ENCODE measurements at regions not wholly inside any gene's neighbourhood (a gene's known extent, or its start where the extent isn't known, plus 50 kb on each side); places are given as distances from the start of the nearest gene placed in this dataset.

GRCh38 chr15:34700891-34701427, 53.8 kb downstream of the GJD2 start:
- no peaks in the 10 kb centered on the region for H3K27me3 ChIP-seq
- peak overlapping the region; percentile 39 for H3K27ac ChIP-seq
- no peaks in the 10 kb centered on the region for H3K9me3 ChIP-seq (replicated peaks)
- H3K4me1 ChIP-seq = peaks cover 20% of the 10 kb centered on the region
- no peak overlapping the region for H3K4me3 ChIP-seq
- no peak for DNase-seq
- H3K36me3 ChIP-seq = no peaks in the 10 kb centered on the region

- H3K27me3 ChIP-seq = no peaks in the 10 kb centered on the region
- DNase-seq = no peak
- no peaks in the 10 kb centered on the region for H3K9me3 ChIP-seq (replicated peaks)
- H3K4me3 ChIP-seq = no peak overlapping the region
- H3K4me1 ChIP-seq = peaks cover 20% of the 10 kb centered on the region
- H3K27ac ChIP-seq = no peak overlapping the region
- no peaks in the 10 kb centered on the region for H3K36me3 ChIP-seq
Measured at GRCh38 chr15:34699968-34700640, 54.7 kb downstream of the GJD2 start.

GRCh38 chr15:34696506-34696905, 58.3 kb downstream of the GJD2 start:
- Histone ChIP-seq H3K36me3 (no peaks in the 10 kb centered on the region), H3K27ac (no peak overlapping the region), H3K9me3 (replicated peaks) (no peaks in the 10 kb centered on the region), H3K27me3 (no peaks in the 10 kb centered on the region), H3K4me3 (no peak overlapping the region), H3K4me1 (peaks cover 25% of the 10 kb centered on the region)
- DNase-seq = no peak

DNA sequence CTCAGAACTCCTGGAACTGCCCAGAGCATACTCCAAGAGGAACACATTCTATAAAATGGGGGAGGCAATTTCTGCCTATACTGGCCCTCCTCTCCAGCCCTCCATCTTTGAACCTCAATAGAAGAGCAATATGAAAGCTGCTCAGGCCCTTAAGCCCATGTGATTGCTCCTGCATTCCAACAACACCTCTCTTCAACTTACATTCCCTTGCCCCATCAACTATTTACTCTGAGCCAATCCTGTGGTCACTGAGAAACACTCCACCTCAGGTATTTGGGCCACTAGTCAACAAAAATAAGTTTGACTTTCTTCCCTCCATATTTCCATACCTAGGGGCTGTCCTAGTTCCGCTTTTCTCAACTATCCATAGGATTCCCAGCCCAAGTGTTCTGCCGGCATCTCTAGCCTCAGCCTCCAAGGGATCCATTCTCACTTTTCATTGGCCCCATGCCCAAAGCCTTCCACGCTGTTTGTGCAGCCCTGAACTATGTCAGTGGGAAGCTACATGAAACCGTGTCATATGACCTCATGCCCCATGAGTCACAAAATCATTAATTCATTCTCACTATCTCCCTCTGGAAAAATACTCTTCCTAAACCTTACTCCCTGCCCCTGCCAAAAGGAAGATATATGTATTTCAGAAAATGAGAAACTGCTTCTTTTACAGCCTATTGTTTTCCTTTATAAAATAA, 61.6 kb downstream of the GJD2 start:
- H3K27me3 ChIP-seq = no peaks in the 10 kb centered on the region
- peak; percentile 70 to 84 for DNase-seq
- H3K4me1 ChIP-seq = peaks cover 16% of the 10 kb centered on the region
- no peak overlapping the region for H3K4me3 ChIP-seq
- H3K9me3 ChIP-seq (replicated peaks) = no peaks in the 10 kb centered on the region
- no peak overlapping the region for H3K27ac ChIP-seq
- no peaks in the 10 kb centered on the region for H3K36me3 ChIP-seq

DNA sequence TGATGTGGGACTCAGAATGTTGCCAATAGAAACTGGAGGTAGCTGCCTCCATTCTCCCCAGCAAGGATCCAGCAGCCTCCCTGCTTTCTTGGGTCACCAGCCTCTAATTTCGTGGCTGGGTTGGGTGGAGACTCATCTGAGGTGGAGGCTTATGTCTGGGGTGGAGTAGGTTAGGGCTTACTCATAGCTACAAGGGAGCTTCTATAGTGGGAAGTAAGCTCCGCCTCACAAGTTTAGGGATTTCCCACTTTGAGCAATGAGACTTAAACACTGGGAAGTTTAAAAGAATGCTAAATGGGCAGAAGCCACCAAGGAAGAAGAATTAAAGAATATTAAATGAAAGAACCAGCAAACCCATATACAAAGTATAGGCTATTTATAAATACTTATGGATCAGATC, 63.8 kb downstream of the GJD2 start:
- Histone ChIP-seq H3K27me3 (no peaks in the 10 kb centered on the region), H3K27ac (no peak overlapping the region), H3K4me3 (no peak overlapping the region), H3K4me1 (peaks cover 12% of the 10 kb centered on the region), H3K36me3 (no peaks in the 10 kb centered on the region), H3K9me3 (replicated peaks) (no peaks in the 10 kb centered on the region)
- DNase-seq = no peak

- no peak overlapping the region for H3K27ac ChIP-seq
- H3K4me3 ChIP-seq = no peak overlapping the region
- H3K27me3 ChIP-seq = no peaks in the 10 kb centered on the region
- DNase-seq = no peak
- H3K4me1 ChIP-seq = peaks cover 10% of the 10 kb centered on the region
- no peaks in the 10 kb centered on the region for H3K36me3 ChIP-seq
- no peaks in the 10 kb centered on the region for H3K9me3 ChIP-seq (replicated peaks)
Measured at GRCh38 chr15:34688699-34689098, 66.1 kb downstream of the GJD2 start.

DNA sequence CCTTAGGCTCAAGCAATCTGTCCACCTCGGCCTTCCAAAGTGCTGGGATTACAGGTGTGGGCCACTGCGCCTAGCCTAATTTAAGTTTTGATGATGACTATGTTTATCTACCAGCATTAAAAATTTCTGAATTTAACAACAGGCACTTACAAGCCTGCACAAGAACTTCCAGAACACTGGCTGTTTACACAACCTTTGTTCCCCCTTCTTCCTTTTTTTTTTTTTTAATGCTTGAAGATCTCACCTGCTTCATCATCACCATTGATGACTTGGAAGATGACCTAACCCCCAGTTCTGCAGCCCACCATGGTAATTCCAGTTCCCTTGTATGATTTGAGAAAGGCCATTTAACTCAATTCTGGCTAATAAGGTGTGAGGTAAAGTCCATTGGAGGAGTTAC, 70.4 kb downstream of the GJD2 start:
- Histone ChIP-seq H3K4me1 (no peaks in the 10 kb centered on the region), H3K9me3 (replicated peaks) (no peaks in the 10 kb centered on the region), H3K4me3 (no peak overlapping the region), H3K36me3 (no peaks in the 10 kb centered on the region), H3K27me3 (no peaks in the 10 kb centered on the region), H3K27ac (no peak overlapping the region)
- no peak for DNase-seq

- H3K36me3 ChIP-seq = no peaks in the 10 kb centered on the region
- H3K27ac ChIP-seq = no peak overlapping the region
- no peaks in the 10 kb centered on the region for H3K4me1 ChIP-seq
- no peak overlapping the region for H3K4me3 ChIP-seq
- no peaks in the 10 kb centered on the region for H3K27me3 ChIP-seq
- no peaks in the 10 kb centered on the region for H3K9me3 ChIP-seq (replicated peaks)
- DNase-seq = no peak
Measured at GRCh38 chr15:34682674-34683073, 72.1 kb downstream of the GJD2 start.

DNA sequence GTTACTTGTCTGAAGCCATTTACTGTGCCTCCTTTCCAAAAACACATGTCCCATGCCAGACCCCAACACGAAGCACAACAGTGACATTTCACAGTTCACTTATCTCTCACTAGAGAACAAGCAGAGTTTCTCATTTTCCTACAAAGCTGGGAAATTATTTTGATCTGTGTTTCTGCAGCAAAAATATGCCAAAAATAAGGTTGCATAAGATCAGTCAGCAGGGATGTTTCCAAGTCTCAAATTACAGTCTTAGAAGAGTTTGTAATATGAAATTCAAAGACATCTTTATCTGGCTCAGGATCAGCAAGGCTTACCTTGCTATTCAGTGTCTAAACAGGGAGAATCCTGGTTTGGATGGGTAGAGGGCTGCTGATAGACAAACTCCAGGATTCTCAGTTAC, 75.5 kb downstream of the GJD2 start:
- H3K9me3 ChIP-seq (replicated peaks) = no peaks in the 10 kb centered on the region
- no peaks in the 10 kb centered on the region for H3K4me1 ChIP-seq
- no peak overlapping the region for H3K27ac ChIP-seq
- H3K36me3 ChIP-seq = no peaks in the 10 kb centered on the region
- no peaks in the 10 kb centered on the region for H3K27me3 ChIP-seq
- H3K4me3 ChIP-seq = no peak overlapping the region
- DNase-seq = no peak

DNA sequence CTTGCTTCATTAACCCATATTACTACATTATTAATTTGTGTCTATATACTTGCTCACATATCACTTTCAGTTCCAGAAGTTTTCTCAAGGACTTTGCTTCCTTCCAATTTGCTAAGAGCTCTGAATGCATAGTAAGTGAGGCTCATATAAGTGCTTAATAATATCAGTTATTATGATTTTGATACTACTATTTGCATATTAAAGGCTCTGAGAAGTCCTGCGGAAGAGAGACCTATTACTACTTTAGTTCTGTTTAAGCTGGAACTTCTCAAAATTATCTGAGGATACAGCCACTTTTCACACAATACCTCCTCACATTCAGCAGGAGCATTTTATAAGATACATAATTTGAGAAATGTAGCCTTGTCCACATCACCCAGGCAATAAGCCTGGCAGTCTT, 81.6 kb downstream of the GJD2 start:
- Histone ChIP-seq H3K36me3 (no peaks in the 10 kb centered on the region), H3K4me3 (no peak overlapping the region), H3K27me3 (no peaks in the 10 kb centered on the region), H3K27ac (no peak overlapping the region), H3K9me3 (replicated peaks) (no peaks in the 10 kb centered on the region), H3K4me1 (no peaks in the 10 kb centered on the region)
- no peak for DNase-seq

DNA sequence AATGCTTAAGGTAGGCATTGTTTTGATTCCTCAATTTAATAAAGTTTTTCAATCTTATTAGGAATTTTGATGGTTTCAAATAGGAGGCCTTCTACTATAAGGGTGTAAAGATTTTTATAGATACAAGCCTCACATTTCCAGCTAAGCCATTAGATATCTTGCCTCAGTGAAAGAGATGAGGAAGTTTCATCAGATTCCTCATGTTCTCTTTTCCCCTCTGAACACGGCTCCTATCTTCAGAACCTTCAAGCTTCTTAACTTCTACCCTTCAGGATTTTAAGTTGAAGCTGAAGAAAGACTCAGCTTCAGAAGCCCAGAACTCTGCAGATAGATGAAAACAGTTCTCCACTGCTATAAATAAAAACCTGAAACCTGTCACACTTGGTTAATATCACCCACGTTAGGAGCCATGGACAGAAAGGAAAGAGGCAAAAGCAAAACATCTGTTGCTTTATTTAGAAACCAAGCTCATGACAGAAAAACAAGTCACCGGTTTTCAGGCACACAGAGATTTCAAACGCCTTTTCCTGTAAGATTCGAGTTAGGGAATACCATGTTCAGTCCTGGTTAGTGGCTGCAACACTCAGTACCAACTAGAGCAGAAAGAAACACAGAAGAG, 82.2 kb upstream of the GOLGA8B start:
- Histone ChIP-seq H3K36me3 (no peaks in the 10 kb centered on the region), H3K27me3 (no peaks in the 10 kb centered on the region), H3K27ac (no peak overlapping the region), H3K4me3 (no peak overlapping the region), H3K4me1 (no peaks in the 10 kb centered on the region), H3K9me3 (replicated peaks) (no peaks in the 10 kb centered on the region)
- no peak for DNase-seq

GRCh38 chr15:34664418-34664817, 81.0 kb upstream of the GOLGA8B start:
- Histone ChIP-seq H3K36me3 (no peaks in the 10 kb centered on the region), H3K4me1 (no peaks in the 10 kb centered on the region), H3K27me3 (no peaks in the 10 kb centered on the region), H3K9me3 (replicated peaks) (no peaks in the 10 kb centered on the region), H3K4me3 (no peak overlapping the region), H3K27ac (no peak overlapping the region)
- no peak for DNase-seq

GRCh38 chr15:34663101-34663500, 79.7 kb upstream of the GOLGA8B start:
- H3K36me3 ChIP-seq = no peaks in the 10 kb centered on the region
- no peak overlapping the region for H3K27ac ChIP-seq
- H3K4me3 ChIP-seq = no peak overlapping the region
- H3K4me1 ChIP-seq = no peaks in the 10 kb centered on the region
- H3K9me3 ChIP-seq (replicated peaks) = no peaks in the 10 kb centered on the region
- no peak for DNase-seq
- H3K27me3 ChIP-seq = no peaks in the 10 kb centered on the region

DNA sequence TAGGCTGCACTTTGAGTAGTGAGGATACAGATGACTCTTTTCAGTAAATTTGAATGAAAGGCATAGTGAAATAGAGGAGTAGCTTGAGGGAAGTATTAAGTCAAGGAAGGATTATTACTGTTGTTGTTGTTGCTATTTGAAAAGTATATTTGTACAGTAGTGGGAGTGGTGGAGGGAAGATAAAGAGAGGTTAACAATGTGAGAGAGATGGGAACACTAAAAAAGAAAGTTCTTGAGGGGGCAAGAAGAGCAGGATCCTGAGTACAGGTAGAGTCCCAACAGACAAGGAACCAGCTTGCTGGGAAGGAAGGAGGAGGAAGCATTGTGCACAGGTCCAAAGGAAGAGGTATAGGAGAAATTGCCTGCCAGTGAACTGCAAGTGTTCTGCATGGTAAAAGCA, 75.6 kb upstream of the GOLGA8B start:
- Histone ChIP-seq H3K4me3 (no peak overlapping the region), H3K36me3 (no peaks in the 10 kb centered on the region), H3K27ac (no peak overlapping the region), H3K9me3 (replicated peaks) (no peaks in the 10 kb centered on the region), H3K27me3 (no peaks in the 10 kb centered on the region), H3K4me1 (no peaks in the 10 kb centered on the region)
- no peak for DNase-seq

- DNase-seq = no peak
- H3K4me1 ChIP-seq = no peaks in the 10 kb centered on the region
Measured at GRCh38 chr15:34657469-34658127, 74.1 kb upstream of the GOLGA8B start.

More at GRCh38 chr15:34657469-34658127, 74.1 kb upstream of the GOLGA8B start:
- Histone ChIP-seq H3K27me3 (no peaks in the 10 kb centered on the region), H3K27ac (no peak overlapping the region), H3K4me3 (no peak overlapping the region), H3K9me3 (replicated peaks) (no peaks in the 10 kb centered on the region; the same call in 1 of the 2 replicates), H3K36me3 (no peaks in the 10 kb centered on the region)

All from SJCRH30 (cell line).